H9 (cell line): ENCODE measurements at regions not wholly inside any gene's neighbourhood (a gene's known extent, or its start where the extent isn't known, plus 50 kb on each side); places are given as distances from the start of the nearest gene placed in this dataset.

ENCODE experiments used
- DNase-seq: peaks from one replicate; pipeline ENCODE4 v3.0.0-alpha.2; 2017
- H2AFZ ChIP-seq: one replicate; pipeline ENCODE4 v1.6.1; 2013; ENCODE audit warnings: mild to moderate bottlenecking, low read length, control low read depth, moderate library complexity
- H2AK5ac ChIP-seq: 2 replicates; pipeline ENCODE4 v1.6.1; 2013; ENCODE audit warnings: low read length, control low read depth, mixed read lengths; ENCODE audit not compliant: insufficient read length
- H2BK120ac ChIP-seq: one replicate; pipeline ENCODE4 v1.6.1; 2013; ENCODE audit warnings: low read depth, mild to moderate bottlenecking, low read length, control low read depth, inconsistent platforms; ENCODE audit not compliant: poor library complexity, severe bottlenecking
- H2BK12ac ChIP-seq: 2 replicates; pipeline ENCODE4 v1.6.1; 2013; ENCODE audit warnings: low read length, control low read depth, mixed read lengths, low read depth; ENCODE audit not compliant: insufficient read length
- H2BK15ac ChIP-seq: 2 replicates; pipeline ENCODE4 v1.6.1; 2013; ENCODE audit warnings: low read depth, low read length, control low read depth
- H2BK20ac ChIP-seq: one replicate; pipeline ENCODE4 v1.6.1; 2013; ENCODE audit warnings: low read depth, mild to moderate bottlenecking, low read length, control low read depth, inconsistent platforms; ENCODE audit not compliant: poor library complexity, severe bottlenecking
- H2BK5ac ChIP-seq: 2 replicates; pipeline ENCODE4 v1.6.1; 2013; ENCODE audit warnings: low read length, control low read depth, mixed read lengths; ENCODE audit not compliant: insufficient read length
- H3K14ac ChIP-seq: 2 replicates; pipeline ENCODE4 v1.6.1; 2013; ENCODE audit warnings: low read length, control low read depth; ENCODE audit not compliant: insufficient read depth
- H3K18ac ChIP-seq: 2 replicates; pipeline ENCODE4 v1.6.1; 2013; ENCODE audit warnings: low read depth, mild to moderate bottlenecking, mixed read lengths, low read length, control low read depth; ENCODE audit not compliant: insufficient read length
- H3K23ac ChIP-seq: 2 replicates; pipeline ENCODE4 v1.6.1; 2013; ENCODE audit warnings: low read length, control low read depth, mixed read lengths, low read depth; ENCODE audit not compliant: insufficient read length
- H3K23me2 ChIP-seq: 2 replicates; pipeline ENCODE4 v1.6.1; 2013; ENCODE audit warnings: low read depth, mild to moderate bottlenecking, mixed read lengths, low read length, control low read depth; ENCODE audit not compliant: insufficient read length, poor library complexity, severe bottlenecking
- H3K27ac ChIP-seq: 2 replicates; pipeline ENCODE4 v1.5.1; 2013; ENCODE audit warnings: low read length, control low read depth, mixed read lengths, low read depth; ENCODE audit not compliant: insufficient read length
- H3K27me3 ChIP-seq: 2 replicates; pipeline ENCODE4 v1.6.1; 2013; ENCODE audit warnings: low read length, control low read depth, inconsistent platforms; ENCODE audit not compliant: insufficient read depth
- H3K4ac ChIP-seq: 2 replicates; pipeline ENCODE4 v1.6.1; 2013; ENCODE audit warnings: low read depth, mild to moderate bottlenecking, control low read depth, inconsistent platforms, low read length, moderate library complexity
- H3K4me1 ChIP-seq: 2 replicates; pipeline ENCODE4 v1.6.1; 2013; ENCODE audit warnings: low read length, control low read depth, inconsistent platforms; ENCODE audit not compliant: insufficient read depth
- H3K4me2 ChIP-seq: 2 replicates; pipeline ENCODE4 v1.6.1; 2013; ENCODE audit warnings: low read length, control low read depth, mixed read lengths; ENCODE audit not compliant: insufficient read length, insufficient read depth
- H3K56ac ChIP-seq: 2 replicates; pipeline ENCODE4 v1.6.1; 2013; ENCODE audit warnings: low read depth, mild to moderate bottlenecking, mixed read lengths, low read length, control low read depth; ENCODE audit not compliant: insufficient read length
- H3K79me1 ChIP-seq: 2 replicates; pipeline ENCODE4 v1.6.1; 2013; ENCODE audit warnings: low read depth, mild to moderate bottlenecking, moderate library complexity, low read length, control low read depth, inconsistent platforms; ENCODE audit not compliant: insufficient read depth, poor library complexity, severe bottlenecking
- H3K79me2 ChIP-seq: 2 replicates; pipeline ENCODE4 v1.6.1; 2013; ENCODE audit warnings: low read length, control low read depth, inconsistent platforms; ENCODE audit not compliant: insufficient read depth
- H3K9ac ChIP-seq: 2 replicates; pipeline ENCODE4 v1.6.1; 2013; ENCODE audit warnings: low read length, control low read depth, mixed read lengths; ENCODE audit not compliant: insufficient read length; ENCODE audit errors: extremely low read depth
- H3K9me3 ChIP-seq: one replicate; pipeline ENCODE4 v1.6.1; 2013; ENCODE audit warnings: low read depth, low read length, inconsistent platforms; ENCODE audit not compliant: control insufficient read depth
- H3T11ph ChIP-seq: one replicate; pipeline ENCODE4 v1.6.1; 2013; ENCODE audit warnings: mild to moderate bottlenecking, low read length, control low read depth, inconsistent platforms
- H4K20me1 ChIP-seq: one replicate; pipeline ENCODE4 v1.6.1; 2013; ENCODE audit not compliant: control insufficient read depth, insufficient read length, insufficient read depth
- H4K5ac ChIP-seq: 2 replicates; pipeline ENCODE4 v1.6.1; 2013; ENCODE audit warnings: low read depth, mild to moderate bottlenecking, mixed read lengths, low read length, control low read depth; ENCODE audit not compliant: insufficient read length
- H4K8ac ChIP-seq: replicated peaks from 2 replicates; pipeline ENCODE4 v1.6.1; 2013; ENCODE audit warnings: low read length, control low read depth, mixed read lengths, low read depth; ENCODE audit not compliant: insufficient read length
- H4K91ac ChIP-seq: 2 replicates; pipeline ENCODE4 v1.6.1; 2013; ENCODE audit warnings: low read depth, mild to moderate bottlenecking, moderate library complexity, mixed read lengths, low read length, control low read depth; ENCODE audit not compliant: insufficient read length
- H3K27ac Mint-ChIP-seq, 3 experiments: 2 replicates in 2 of 3; 3 replicates in 1 of 3; pipeline ENCODE4 v1.8.0; 2020 to 2021; ENCODE audit warnings: mixed read lengths in 3 of 3, mild to moderate bottlenecking in 1 of 3, moderate library complexity in 1 of 3
- H3K27me3 Mint-ChIP-seq: 2 replicates; pipeline ENCODE4 v1.8.0; 2021; ENCODE audit warnings: low read depth, mild to moderate bottlenecking, moderate library complexity, mixed read lengths
- H3K36me3 Mint-ChIP-seq, 3 experiments: 2 replicates in 2 of 3; 3 replicates in 1 of 3; pipeline ENCODE4 v1.8.0; 2020 to 2021; ENCODE audit warnings: low read depth in 3 of 3, mixed read lengths in 3 of 3; ENCODE audit not compliant: insufficient read depth in 1 of 3
- H3K4me1 Mint-ChIP-seq, 2 experiments: 2 replicates each; pipeline ENCODE4 v1.8.0; 2020; ENCODE audit warnings: mixed read lengths in 2 of 2
- H3K4me3 Mint-ChIP-seq, 2 experiments: 2 replicates in 1 of 2; 3 replicates in 1 of 2; pipeline ENCODE4 v1.8.0; 2020 to 2021; ENCODE audit warnings: mild to moderate bottlenecking in 2 of 2, mixed read lengths in 2 of 2, moderate library complexity in 1 of 2
- H3K9me3 Mint-ChIP-seq, 2 experiments: 2 replicates in 1 of 2; 3 replicates in 1 of 2; pipeline ENCODE4 v1.8.0; 2020; ENCODE audit warnings: mild to moderate bottlenecking in 2 of 2, mixed read lengths in 2 of 2, moderate library complexity in 1 of 2
- CTCF ChIP-seq: fragments of 200-600 bp; sonication (generic); conservative IDR thresholded peaks from 3 replicates; pipeline ENCODE4 v1.8.0; 2021; ENCODE audit warnings: antibody characterized with exemption, mild to moderate bottlenecking
- WGBS: extraction: QIAGEN DNeasy Blood & Tissue Kit; methylation state at CpG from one replicate; pipeline ENCODE4 v1.1.7; 2013; ENCODE audit warnings: missing lambda C conversion rate, low lambda C conversion rate, mixed read lengths; ENCODE audit not compliant: insufficient read length; ENCODE audit errors: extremely low coverage; 5-methylcytosine and 5-hydroxymethylcytosine counted together

DNA sequence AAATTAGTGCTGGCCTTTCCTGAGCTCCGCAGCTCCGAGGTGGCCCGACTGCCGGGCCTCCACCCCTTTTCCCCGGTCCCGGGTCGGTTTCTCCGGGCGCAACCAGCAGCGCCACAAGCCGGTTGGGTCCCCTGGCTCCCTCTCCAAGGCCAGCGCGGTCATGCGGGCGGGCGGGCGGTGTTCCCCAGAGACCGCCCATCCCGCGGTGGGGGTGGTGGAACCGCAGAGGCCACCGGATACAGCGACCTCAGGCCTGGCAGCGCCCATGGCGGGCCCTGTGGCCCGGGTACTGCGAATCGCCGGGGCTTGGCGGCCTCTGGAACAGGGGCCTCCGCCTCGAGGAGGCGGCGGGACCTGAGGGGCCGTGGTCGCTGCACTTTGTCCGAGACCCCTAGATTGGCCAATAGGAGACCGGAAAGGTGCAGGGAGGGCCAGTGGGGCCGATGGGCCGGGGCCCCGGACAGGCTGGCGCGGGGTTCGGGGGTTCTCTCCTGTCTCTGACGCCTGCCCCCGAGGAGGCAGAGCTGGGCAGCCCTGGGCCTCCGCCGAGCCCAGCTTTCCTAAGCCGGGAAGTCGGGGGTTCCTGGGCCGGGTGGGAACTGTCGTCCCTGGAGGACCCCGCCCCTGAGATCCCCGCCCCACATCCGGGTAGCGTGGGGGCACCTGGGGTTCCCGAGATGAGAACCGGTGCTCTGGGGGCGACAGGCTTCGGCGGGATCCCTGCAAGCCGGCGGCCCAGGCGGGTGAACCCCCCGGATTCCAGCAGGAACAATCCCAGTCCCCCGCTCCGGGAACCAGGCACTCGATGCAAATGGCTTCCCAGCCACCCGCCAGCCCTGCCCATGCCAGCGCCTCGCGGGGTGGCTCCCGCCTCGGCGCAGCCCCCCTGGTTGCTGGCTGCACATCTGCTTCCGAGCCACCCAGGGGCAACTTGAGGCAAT, 293.9 kb downstream of the ZSWIM6 start:
- no peak overlapping the region for H2AFZ ChIP-seq
- H3K4ac ChIP-seq: no peak overlapping the region
- H3K56ac ChIP-seq: no peak overlapping the region
- H3K27me3 ChIP-seq: no peaks in the 10 kb centered on the region
- H3K23me2 ChIP-seq: peaks cover 12% of the 10 kb centered on the region
- Mint-ChIP-seq H3K4me1 (peaks cover 17 to 18% of the 10 kb centered on the region in 2 experiments), H3K36me3 (no peaks in the 10 kb centered on the region; a peak in 1 of 7 replicates), H3K9me3 (peaks cover 0 to 4% of the 10 kb centered on the region in 2 experiments; a peak in 2 of 5 replicates), H3K27ac (no peak overlapping the region), H3K27me3 (peaks cover 3% of the 10 kb centered on the region; the same call in 1 of the 2 replicates), H3K4me3 (peak overlapping the region; percentile 67 to 75)
- DNase-seq: peak; percentile 79
- H3K79me2 ChIP-seq: no peaks in the 10 kb centered on the region
- no peaks in the 10 kb centered on the region for H4K20me1 ChIP-seq
- H2BK15ac ChIP-seq: no peak overlapping the region; the same call in 1 of the 2 replicates
- no peak overlapping the region for H3K27ac ChIP-seq
- no peak overlapping the region for H4K91ac ChIP-seq
- no peaks in the 10 kb centered on the region for H3K9me3 ChIP-seq
- H2BK120ac ChIP-seq: no peak overlapping the region
- H3K23ac ChIP-seq: no peak overlapping the region
- no CpG with 5 or more reads among the region's 76 CpGs for WGBS
- peak overlapping the region; percentile 72 for H3K9ac ChIP-seq
- no peak overlapping the region for H4K5ac ChIP-seq
- no peak overlapping the region for H2BK5ac ChIP-seq
- no peaks in the 10 kb centered on the region for H3K79me1 ChIP-seq
- H2BK12ac ChIP-seq: no peak overlapping the region
- H3K18ac ChIP-seq: peak overlapping the region; percentile 86
- H3K14ac ChIP-seq: peak overlapping the region; percentile 82; the same call in 1 of the 2 replicates
- H2BK20ac ChIP-seq: no peak overlapping the region
- no peaks in the 10 kb centered on the region; the same call in 1 of the 2 replicates for H3K4me1 ChIP-seq
- H3T11ph ChIP-seq: no peak overlapping the region
- H3K4me2 ChIP-seq: peak overlapping the region; percentile 67
- H4K8ac ChIP-seq: no peak overlapping the region
- no peak for TF ChIP-seq CTCF
- H2AK5ac ChIP-seq: no peak overlapping the region
